ENCODE measurements at regions not wholly inside any gene's neighbourhood (a gene's known extent, or its start where the extent isn't known, plus 50 kb on each side); places are given as distances from the start of the nearest gene placed in this dataset.
"Not testable (repeated sequence)": the region's sequence is repeated elsewhere in the genome, so short reads cannot be mapped to it uniquely, and the experiment has no call there.

GRCh38 chr5:106628456-106628855 is 1042.3 kb downstream of the EFNA5 start:
- in situ Hi-C loops (cut with HindIII; ENCODE audit: low sequenced_read_pairs); DNase-seq (ENCODE audit: low spot score): not testable (repeated sequence)

DNA sequence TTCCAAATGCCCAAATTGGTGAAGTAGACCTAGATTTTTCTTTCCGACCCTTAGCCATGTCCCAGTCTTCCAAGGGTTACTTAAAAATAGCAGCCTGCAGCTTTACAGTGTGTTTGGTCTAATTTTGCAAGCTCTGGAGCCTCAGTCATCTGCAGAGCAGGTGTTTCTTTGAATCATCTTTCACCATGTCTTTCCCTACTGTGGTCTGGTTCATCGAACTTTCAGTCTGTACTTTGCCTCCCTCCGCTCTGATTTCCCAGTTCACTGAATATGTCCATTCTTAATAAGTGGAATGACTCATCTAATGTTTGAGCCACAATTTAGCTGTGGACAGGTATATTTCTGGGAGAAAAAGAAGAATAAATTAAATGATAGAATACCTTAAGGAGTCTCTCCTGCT is 1060.7 kb downstream of the EFNA5 start:
- no peak for DNase-seq (ENCODE audit: low spot score)
- in situ Hi-C loops (cut with HindIII; ENCODE audit: low sequenced_read_pairs): no loop called here

GRCh38 chr5:106601620-106602019 is 1069.1 kb downstream of the EFNA5 start:
- in situ Hi-C loops (cut with HindIII; ENCODE audit: low sequenced_read_pairs): no loop called here
- DNase-seq (ENCODE audit: low spot score): no peak

- no peak for DNase-seq (ENCODE audit: low spot score)
- in situ Hi-C loops (cut with HindIII; ENCODE audit: low sequenced_read_pairs): no loop called here
These were observed 1069.9 kb downstream of the EFNA5 start for GRCh38 chr5:106600803-106601202.

DNA sequence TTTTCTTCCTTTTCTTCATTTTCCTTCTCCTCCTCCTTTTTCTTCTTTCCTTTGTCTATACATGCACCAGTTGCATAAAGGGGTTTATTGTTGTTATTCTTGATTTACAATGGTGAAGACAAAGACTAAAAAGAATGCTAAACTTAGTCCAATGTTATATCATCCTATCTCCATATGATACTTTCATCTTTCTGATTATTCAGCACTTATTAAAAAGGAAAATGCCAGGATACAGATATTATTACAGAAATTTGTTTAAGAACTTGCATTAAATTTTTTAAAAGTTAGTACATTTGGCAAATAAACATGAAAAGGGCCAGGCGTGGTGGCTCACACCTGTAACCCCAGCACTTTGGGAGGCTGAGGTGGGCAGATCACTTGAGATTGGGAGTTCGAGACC is 1074.9 kb downstream of the EFNA5 start:
- no peak for DNase-seq (ENCODE audit: low spot score)
- in situ Hi-C loops (cut with HindIII; ENCODE audit: low sequenced_read_pairs): no loop called here

DNA sequence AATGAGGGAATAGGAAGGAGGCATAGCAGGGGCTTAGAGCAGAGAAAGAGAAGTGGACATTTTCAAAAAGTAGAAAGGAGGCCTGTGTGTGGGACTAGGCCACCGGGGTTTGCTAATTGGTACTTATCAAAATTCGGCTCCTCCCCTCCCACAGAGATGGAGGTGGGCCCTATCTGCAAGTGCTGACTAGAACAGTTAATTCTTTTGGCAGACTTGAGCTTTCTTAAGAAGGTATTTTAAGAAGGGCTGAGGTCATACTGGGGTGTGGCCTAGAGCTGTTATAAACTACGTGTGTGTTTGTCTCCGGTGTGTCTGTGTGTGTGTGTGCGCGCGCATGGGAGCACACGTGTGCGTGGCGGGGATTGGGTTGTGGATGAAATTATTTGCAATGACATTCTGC is 1086.5 kb downstream of the EFNA5 start:
- no peak for DNase-seq (ENCODE audit: low spot score)
- in situ Hi-C loops (cut with HindIII; ENCODE audit: low sequenced_read_pairs): no loop called here

DNA sequence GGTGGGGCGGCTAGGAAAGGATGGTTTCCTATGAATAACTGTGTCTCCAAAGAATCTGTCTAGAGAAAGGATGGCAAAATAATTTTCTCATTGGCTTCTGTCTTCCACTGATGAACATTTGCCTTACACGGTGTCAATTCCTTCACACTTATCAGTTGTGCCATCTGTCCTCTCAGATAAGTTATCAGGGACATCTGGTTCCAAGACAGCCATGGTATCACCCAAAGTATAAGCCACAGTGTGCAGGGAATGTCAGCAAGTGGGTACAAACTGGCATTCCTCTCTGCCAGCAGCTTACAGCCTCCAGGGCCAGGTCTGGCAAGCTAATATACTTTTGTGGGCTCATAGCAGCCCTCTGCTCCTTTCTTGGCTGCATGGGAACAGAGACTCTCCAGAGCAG is 1092.0 kb downstream of the EFNA5 start:
- no peak for DNase-seq (ENCODE audit: low spot score)
- in situ Hi-C loops (cut with HindIII; ENCODE audit: low sequenced_read_pairs): no loop called here

GRCh38 chr5:106574820-106575219 is 1095.9 kb downstream of the EFNA5 start:
- in situ Hi-C loops (cut with HindIII; ENCODE audit: low sequenced_read_pairs): no loop called here
- DNase-seq (ENCODE audit: low spot score): no peak

DNA sequence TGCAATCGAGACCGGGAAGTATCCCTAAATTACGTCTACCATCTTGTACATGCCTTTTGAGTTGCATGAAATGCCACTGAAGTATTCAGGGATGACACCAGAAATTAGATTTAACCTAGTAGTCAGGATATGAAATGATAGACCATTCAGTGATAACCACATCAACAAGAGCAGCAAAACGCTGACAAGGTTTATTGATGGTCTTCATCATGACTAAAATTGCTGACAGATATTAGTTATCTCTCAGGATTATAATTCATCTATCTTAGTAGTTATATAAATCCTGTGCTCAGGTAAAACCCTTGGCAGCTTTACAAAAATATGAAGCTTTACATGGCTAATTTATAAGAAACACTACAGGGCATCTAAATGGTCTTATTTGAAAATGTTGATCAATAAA is 1104.7 kb downstream of the EFNA5 start:
- in situ Hi-C loops (cut with HindIII; ENCODE audit: low sequenced_read_pairs): no loop called here
- DNase-seq (ENCODE audit: low spot score): no peak

- no peak for DNase-seq (ENCODE audit: low spot score)
These were observed 1125.4 kb downstream of the EFNA5 start for GRCh38 chr5:106545325-106545724.

DNA sequence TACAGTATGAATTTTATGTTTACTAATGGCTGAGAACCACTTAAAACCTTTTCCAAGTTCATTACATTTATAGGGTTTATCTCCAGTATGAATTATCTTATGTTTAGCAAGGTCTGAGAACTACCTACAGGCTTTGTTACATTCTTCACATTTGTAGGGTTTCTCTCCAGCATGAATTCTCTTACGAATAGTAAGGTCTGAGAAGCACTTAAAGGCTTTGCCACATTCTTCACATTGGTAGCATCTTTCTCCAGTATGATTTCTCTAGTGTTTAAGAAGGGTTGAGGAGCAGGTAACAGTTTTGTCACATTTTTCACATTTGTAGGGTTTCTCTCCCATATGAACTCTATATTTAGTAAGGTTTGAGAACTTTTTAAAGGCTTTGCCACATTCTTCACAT is 1127.4 kb downstream of the EFNA5 start:
- in situ Hi-C loops (cut with HindIII; ENCODE audit: low sequenced_read_pairs): no loop called here
- no peak for DNase-seq (ENCODE audit: low spot score)

More at GRCh38 chr5:106545325-106545724, 1125.4 kb downstream of the EFNA5 start:
- in situ Hi-C loops (cut with HindIII; ENCODE audit: low sequenced_read_pairs): no loop called here

GRCh38 chr5:106530150-106530549 is 1140.6 kb downstream of the EFNA5 start:
- DNase-seq (ENCODE audit: low spot score): no peak
- in situ Hi-C loops (cut with HindIII; ENCODE audit: low sequenced_read_pairs): no loop called here

DNA sequence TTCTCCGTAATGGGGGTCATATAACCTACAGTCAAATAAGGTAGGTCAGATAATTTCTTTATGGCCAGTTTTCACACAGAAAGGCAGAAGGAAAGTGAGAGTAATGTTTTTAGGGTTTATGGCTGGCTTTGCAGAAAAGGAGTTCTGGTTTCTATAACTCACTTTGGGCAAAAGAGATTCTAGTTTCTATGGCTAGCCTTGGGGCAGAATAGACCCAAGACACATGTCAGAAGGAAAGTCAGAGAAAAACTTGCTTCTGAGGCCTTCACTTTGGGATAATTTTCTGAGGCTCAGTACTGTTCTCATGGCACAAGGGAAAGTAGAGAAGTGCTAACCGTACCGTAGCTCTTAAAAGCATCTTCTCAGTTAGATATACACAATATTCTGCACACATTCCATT is 1145.3 kb downstream of the EFNA5 start:
- no peak for DNase-seq (ENCODE audit: low spot score)
- in situ Hi-C loops (cut with HindIII; ENCODE audit: low sequenced_read_pairs): no loop called here

- no peak for DNase-seq (ENCODE audit: low spot score)
- in situ Hi-C loops (cut with HindIII; ENCODE audit: low sequenced_read_pairs): no loop called here
These were observed 1146.9 kb downstream of the EFNA5 start for GRCh38 chr5:106523852-106524251.

GRCh38 chr5:106522296-106522695 is 1148.4 kb downstream of the EFNA5 start:
- in situ Hi-C loops (cut with HindIII; ENCODE audit: low sequenced_read_pairs): no loop called here
- no peak for DNase-seq (ENCODE audit: low spot score)

- DNase-seq (ENCODE audit: low spot score): peak; percentile 14
- in situ Hi-C loops (cut with HindIII; ENCODE audit: low sequenced_read_pairs): no loop called here
These were observed 1149.0 kb downstream of the EFNA5 start for GRCh38 chr5:106521701-106522100.

- in situ Hi-C loops (cut with HindIII; ENCODE audit: low sequenced_read_pairs): no loop called here
- no peak for DNase-seq (ENCODE audit: low spot score)
These were observed 1160.4 kb downstream of the EFNA5 start for GRCh38 chr5:106510321-106510720.

GRCh38 chr5:106508894-106509293 is 1161.8 kb downstream of the EFNA5 start:
- in situ Hi-C loops (cut with HindIII; ENCODE audit: low sequenced_read_pairs): no loop called here
- DNase-seq (ENCODE audit: low spot score): no peak

DNA sequence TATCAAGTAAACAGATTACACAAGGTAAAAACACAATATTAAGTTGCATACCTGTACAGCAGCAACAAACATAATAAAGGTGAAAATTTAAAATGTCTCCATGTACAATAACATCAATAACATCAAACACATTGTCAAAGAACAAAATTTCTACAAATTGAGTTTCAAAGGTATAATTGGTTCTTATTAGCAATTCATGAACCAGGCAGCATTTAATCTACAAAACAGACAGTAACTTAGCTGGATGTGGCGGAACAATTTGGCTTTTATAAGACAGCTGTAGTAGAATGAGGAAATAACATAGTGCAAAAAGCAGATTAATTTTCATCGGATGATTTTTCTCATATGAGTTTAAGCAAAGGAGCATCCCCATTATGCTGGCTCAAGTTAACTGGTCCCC is 1176.8 kb downstream of the EFNA5 start:
- no peak for DNase-seq (ENCODE audit: low spot score)
- in situ Hi-C loops (cut with HindIII; ENCODE audit: low sequenced_read_pairs): no loop called here

GRCh38 chr5:106489004-106489403 is 1181.7 kb downstream of the EFNA5 start:
- in situ Hi-C loops (cut with HindIII; ENCODE audit: low sequenced_read_pairs): no loop called here
- no peak for DNase-seq (ENCODE audit: low spot score)

GRCh38 chr5:106488407-106488806 is 1182.3 kb downstream of the EFNA5 start:
- DNase-seq (ENCODE audit: low spot score): no peak
- in situ Hi-C loops (cut with HindIII; ENCODE audit: low sequenced_read_pairs): no loop called here

DNA sequence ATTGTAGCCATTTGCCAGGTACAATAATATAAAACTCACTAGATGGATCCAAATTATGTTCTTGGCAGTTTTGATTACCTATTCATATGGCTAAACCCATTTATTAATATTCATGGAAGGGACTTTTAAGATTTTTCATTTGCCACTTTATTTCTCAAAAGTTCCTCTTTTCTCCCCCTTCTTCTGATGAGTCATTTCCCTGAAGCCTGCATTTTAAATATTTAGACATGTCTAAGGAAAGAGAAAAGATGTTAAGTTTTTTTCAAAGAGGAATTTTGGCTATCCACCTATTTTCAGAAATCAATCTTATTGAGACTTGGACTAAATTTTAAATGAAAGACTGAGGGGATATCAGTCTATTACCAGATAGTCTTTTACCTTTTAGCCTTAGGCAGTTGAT is 1189.4 kb downstream of the EFNA5 start:
- in situ Hi-C loops (cut with HindIII; ENCODE audit: low sequenced_read_pairs): no loop called here
- DNase-seq (ENCODE audit: low spot score): no peak
